HL-60 (cell line): ENCODE measurements at regions not wholly inside any gene's neighbourhood (a gene's known extent, or its start where the extent isn't known, plus 50 kb on each side); places are given as distances from the start of the nearest gene placed in this dataset.

Experiments
- DNase-seq, 2 experiments: peaks; one replicate each; pipeline ENCODE4 v3.0.0-alpha.2; 2010 to 2020; ENCODE audit warnings: low read depth in 1 of 2, low spot score in 1 of 2
- H3K27ac ChIP-seq: fragments of 250-450 bp; sonication (Bioruptor Pico); replicated peaks from 2 replicates; pipeline ENCODE4 v1.5.1; 2020; ENCODE audit warnings: mild to moderate bottlenecking, moderate library complexity
- H3K27me3 ChIP-seq: fragments of 250-450 bp; sonication (Bioruptor Pico); 2 replicates; pipeline ENCODE4 v1.5.1; 2021; ENCODE audit warnings: mild to moderate bottlenecking, moderate library complexity; ENCODE audit not compliant: insufficient read depth, poor library complexity, severe bottlenecking
- H3K4me3 ChIP-seq: replicated peaks from 2 replicates; pipeline ENCODE4 v1.5.1; 2011; ENCODE audit warnings: mild to moderate bottlenecking, control low read depth, low read length; ENCODE audit not compliant: insufficient read depth
- CTCF ChIP-seq: IDR thresholded peaks from one replicate; pipeline ENCODE4 v1.5.1; 2011; ENCODE audit warnings: low read length, control low read depth, inconsistent platforms; ENCODE audit not compliant: insufficient read depth
- GABPA ChIP-seq: IDR thresholded peaks from 2 replicates; pipeline ENCODE4 v1.6.1; 2012; ENCODE audit warnings: low read depth
- POLR2AphosphoS5 ChIP-seq: IDR thresholded peaks from 2 replicates; pipeline ENCODE4 v1.6.1; 2012; ENCODE audit warnings: low read depth
- REST ChIP-seq: IDR thresholded peaks from 2 replicates; pipeline ENCODE4 v1.6.1; 2012; ENCODE audit warnings: low read depth; ENCODE audit not compliant: insufficient replicate concordance
- SPI1 ChIP-seq: IDR thresholded peaks from 2 replicates; pipeline ENCODE4 v1.6.1; 2012; ENCODE audit warnings: low read depth, mild to moderate bottlenecking, borderline replicate concordance

GRCh38 chr10:33087152-33087551 is 129.1 kb upstream of the ITGB1 start:
- DNase-seq, result no peak
- TF ChIP-seq POLR2AphosphoS5, result no peak
- TF ChIP-seq SPI1, result no peak
- no peak for TF ChIP-seq CTCF
- TF ChIP-seq GABPA, result no peak
- no peak for TF ChIP-seq REST
- Histone ChIP-seq H3K27ac (no peak overlapping the region), H3K4me3 (no peak overlapping the region), H3K27me3 (no peaks in the 10 kb centered on the region)

- no peak for DNase-seq
- Histone ChIP-seq H3K27ac (no peak overlapping the region), H3K4me3 (no peak overlapping the region), H3K27me3 (no peaks in the 10 kb centered on the region)
- TF ChIP-seq REST (no peak), CTCF (no peak), GABPA (no peak), SPI1 (no peak), POLR2AphosphoS5 (no peak)
Measured at GRCh38 chr10:33086100-33086499, 128.1 kb upstream of the ITGB1 start.

- H3K27ac ChIP-seq, result no peak overlapping the region
- H3K27me3 ChIP-seq, result no peaks in the 10 kb centered on the region
- TF ChIP-seq GABPA (no peak), CTCF (no peak), REST (no peak), SPI1 (no peak), POLR2AphosphoS5 (no peak)
- H3K4me3 ChIP-seq, result no peak overlapping the region
- DNase-seq, result no peak
Measured at GRCh38 chr10:33085313-33085833, 127.3 kb upstream of the ITGB1 start.
